Coronary artery (tissue), 2 donors: ENCODE measurements at regions not wholly inside any gene's neighbourhood (a gene's known extent, or its start where the extent isn't known, plus 50 kb on each side); places are given as distances from the start of the nearest gene placed in this dataset.

Experiments
- DNase-seq: peaks from one replicate; pipeline ENCODE4 v3.0.0-alpha.2; 2017; ENCODE audit warnings: low spot score
- H3K27ac ChIP-seq, 2 donors: fragments of 200-600 bp; sonication (generic); one replicate each; pipeline ENCODE4 v1.5.1; 2016 to 2019
- H3K4me3 ChIP-seq: fragments of 200-600 bp; sonication (generic); 2 replicates; pipeline ENCODE4 v1.5.1; 2016; ENCODE audit warnings: mild to moderate bottlenecking, moderate library complexity
- CTCF ChIP-seq: fragments of 200-600 bp; sonication (generic); IDR thresholded peaks from one replicate; pipeline ENCODE4 v1.5.1; 2019; ENCODE audit warnings: antibody characterized with exemption

- no peak for TF ChIP-seq CTCF
- DNase-seq, result no peak
- no peak overlapping the region for H3K27ac ChIP-seq
These were observed 367.2 kb upstream of the LMO3 start for GRCh38 chr12:16972923-16973770.

GRCh38 chr12:16962889-16963288 lies 356.9 kb upstream of the LMO3 start:
- no peak for TF ChIP-seq CTCF
- DNase-seq, result no peak
- no peak overlapping the region for H3K4me3 ChIP-seq
- H3K27ac ChIP-seq, result no peak overlapping the region

More at GRCh38 chr12:16972923-16973770, 367.2 kb upstream of the LMO3 start:
- no peak overlapping the region for H3K4me3 ChIP-seq

- H3K27ac ChIP-seq, result no peak overlapping the region
- no peak for TF ChIP-seq CTCF
- no peak for DNase-seq
These were observed 349.2 kb upstream of the LMO3 start for GRCh38 chr12:16955083-16955657.

GRCh38 chr12:16949871-16950667 lies 344.1 kb upstream of the LMO3 start:
- TF ChIP-seq CTCF, result no peak
- no peak overlapping the region for H3K27ac ChIP-seq
- no peak for DNase-seq
- no peak overlapping the region for H3K4me3 ChIP-seq

More at GRCh38 chr12:16955083-16955657, 349.2 kb upstream of the LMO3 start:
- no peak overlapping the region for H3K4me3 ChIP-seq

GRCh38 chr12:16949371-16949770 lies 343.4 kb upstream of the LMO3 start:
- no peak overlapping the region for H3K4me3 ChIP-seq
- no peak for DNase-seq
- no peak overlapping the region for H3K27ac ChIP-seq
- no peak for TF ChIP-seq CTCF

- DNase-seq, result no peak
- TF ChIP-seq CTCF, result no peak
- Histone ChIP-seq H3K4me3 (no peak overlapping the region), H3K27ac (no peak overlapping the region)
These were observed 340.7 kb upstream of the LMO3 start for GRCh38 chr12:16946704-16947103.
